ENCODE measurements at regions not wholly inside any gene's neighbourhood (a gene's known extent, or its start where the extent isn't known, plus 50 kb on each side); places are given as distances from the start of the nearest gene placed in this dataset.

DNA sequence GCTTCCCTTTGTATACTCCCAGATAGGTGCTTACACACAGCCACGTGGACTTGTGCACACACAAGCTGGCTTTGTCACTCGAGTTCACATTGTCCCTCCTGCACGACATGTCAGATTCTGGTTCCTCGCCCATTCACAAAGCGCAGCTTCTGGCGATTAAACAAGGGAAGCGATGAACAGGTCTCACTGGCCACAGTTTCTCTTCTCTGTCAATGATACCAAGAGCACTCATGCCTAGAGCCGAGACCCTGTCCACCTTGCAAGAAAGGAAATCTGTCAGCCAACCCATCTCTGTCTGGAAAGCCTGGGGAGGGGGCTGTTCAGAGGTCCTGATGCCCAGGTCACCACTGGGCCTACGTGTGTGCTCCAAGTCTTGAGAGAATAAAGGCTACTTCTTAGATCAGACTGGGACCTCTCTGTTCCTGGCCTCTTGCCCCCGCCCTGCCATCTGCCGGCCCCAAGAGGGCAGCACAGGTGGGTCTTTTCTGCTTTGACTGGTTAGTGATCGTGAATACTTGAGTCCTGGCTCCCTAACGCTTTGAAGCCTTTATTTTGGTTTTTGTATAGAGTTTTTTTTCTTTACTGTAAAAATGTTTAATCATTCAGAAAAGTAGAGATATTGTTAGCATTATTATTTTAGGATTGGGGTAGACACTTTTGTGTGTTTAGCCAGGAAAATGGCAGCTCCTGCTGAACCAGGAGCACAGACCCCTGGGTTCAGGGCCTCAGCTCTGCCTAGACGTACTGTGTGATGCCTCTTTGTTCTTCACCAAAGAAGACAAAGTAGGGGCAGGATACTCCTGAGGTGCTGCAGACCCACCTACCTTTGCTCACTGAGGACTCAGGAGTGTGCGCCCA is 104.7 kb downstream of the MRM1 start:
- Mint-ChIP-seq H3K36me3 (ENCODE audit: insufficient read depth) (no peaks in the 10 kb centered on the region), H3K4me1 (ENCODE audit: low read depth) (no peaks in the 10 kb centered on the region), H3K9me3 (no peaks in the 10 kb centered on the region), H3K27me3 (ENCODE audit: low read depth) (peaks cover 40% of the 10 kb centered on the region), H3K4me3 (no peak overlapping the region)
- peak; percentile 37 for DNase-seq
- ATAC-seq, result peak; percentile 70 to 81

DNA sequence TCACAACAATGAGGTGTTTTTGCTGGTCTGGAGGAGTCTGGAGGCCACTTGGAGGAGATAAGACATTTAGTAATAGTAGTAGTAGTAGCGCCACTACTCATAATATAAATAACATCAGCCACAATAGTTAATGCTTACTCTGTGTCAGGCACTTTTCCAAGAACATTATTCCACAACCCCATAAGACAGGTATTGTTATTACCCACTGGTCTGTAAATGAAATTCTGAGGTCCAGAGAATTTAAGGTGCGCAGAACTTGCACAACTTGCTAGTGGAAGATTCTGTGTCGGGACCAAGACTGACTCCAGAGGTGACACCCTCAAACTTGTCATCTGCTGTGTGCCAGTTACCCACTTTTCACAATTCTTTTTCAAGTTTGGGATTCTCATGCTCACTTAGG is 106.5 kb downstream of the MRM1 start:
- Mint-ChIP-seq H3K27me3 (ENCODE audit: low read depth) (peaks cover 25% of the 10 kb centered on the region), H3K4me3 (no peak overlapping the region), H3K36me3 (ENCODE audit: insufficient read depth) (no peaks in the 10 kb centered on the region), H3K9me3 (no peaks in the 10 kb centered on the region), H3K4me1 (ENCODE audit: low read depth) (no peaks in the 10 kb centered on the region)
- DNase-seq (no peak), ATAC-seq (no peak)

DNA sequence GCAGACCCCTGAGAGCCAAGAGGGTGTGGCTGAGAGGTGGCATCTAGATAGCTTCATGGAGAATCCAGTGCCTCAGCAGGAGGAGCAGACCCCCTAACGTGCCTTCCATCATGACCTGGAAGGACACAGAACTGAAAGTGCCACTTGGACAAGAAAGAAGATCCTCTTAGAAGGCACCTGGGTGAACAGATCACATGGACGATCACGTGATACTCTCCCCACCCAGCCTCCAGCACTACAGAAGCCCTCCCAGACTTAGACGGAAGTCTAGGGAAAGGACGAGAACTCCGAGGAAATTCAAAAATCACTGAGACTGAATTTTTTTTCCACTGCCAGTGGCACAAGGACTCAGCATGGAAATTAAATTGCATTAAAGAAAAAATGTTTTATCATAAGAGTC is 113.4 kb downstream of the MRM1 start:
- no peak overlapping the region for H3K4me3 Mint-ChIP-seq
- no peaks in the 10 kb centered on the region for H3K9me3 Mint-ChIP-seq
- H3K4me1 Mint-ChIP-seq (ENCODE audit: low read depth), result no peaks in the 10 kb centered on the region
- DNase-seq (no peak), ATAC-seq (no peak)
- no peaks in the 10 kb centered on the region for H3K27me3 Mint-ChIP-seq (ENCODE audit: low read depth)
- no peaks in the 10 kb centered on the region for H3K36me3 Mint-ChIP-seq (ENCODE audit: insufficient read depth)

DNA sequence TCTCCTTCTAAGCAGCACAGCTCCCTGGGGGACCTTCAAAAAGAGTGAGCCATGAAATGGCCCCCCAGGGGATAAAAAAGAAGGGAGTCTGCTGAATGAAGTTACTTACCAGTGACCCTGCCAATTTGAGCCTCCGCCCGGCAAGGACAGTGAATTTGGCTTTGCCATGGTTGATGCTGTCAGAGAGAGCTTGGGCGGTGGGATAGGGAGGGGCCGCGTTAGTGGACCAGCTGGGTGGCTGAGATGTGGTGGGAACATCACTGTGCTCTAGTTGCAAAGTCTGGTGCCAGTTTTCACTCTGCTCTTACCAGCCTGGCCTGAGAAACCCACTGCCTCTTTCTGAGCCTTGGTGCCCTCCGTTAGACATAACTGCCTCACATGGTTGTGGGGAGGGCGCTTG is 114.6 kb downstream of the MRM1 start:
- ATAC-seq (no peak), DNase-seq (no peak)
- no peaks in the 10 kb centered on the region for H3K36me3 Mint-ChIP-seq (ENCODE audit: insufficient read depth)
- peaks cover 2% of the 10 kb centered on the region for H3K4me1 Mint-ChIP-seq (ENCODE audit: low read depth)
- H3K27me3 Mint-ChIP-seq (ENCODE audit: low read depth), result no peaks in the 10 kb centered on the region
- H3K4me3 Mint-ChIP-seq, result no peak overlapping the region
- H3K9me3 Mint-ChIP-seq, result no peaks in the 10 kb centered on the region

DNA sequence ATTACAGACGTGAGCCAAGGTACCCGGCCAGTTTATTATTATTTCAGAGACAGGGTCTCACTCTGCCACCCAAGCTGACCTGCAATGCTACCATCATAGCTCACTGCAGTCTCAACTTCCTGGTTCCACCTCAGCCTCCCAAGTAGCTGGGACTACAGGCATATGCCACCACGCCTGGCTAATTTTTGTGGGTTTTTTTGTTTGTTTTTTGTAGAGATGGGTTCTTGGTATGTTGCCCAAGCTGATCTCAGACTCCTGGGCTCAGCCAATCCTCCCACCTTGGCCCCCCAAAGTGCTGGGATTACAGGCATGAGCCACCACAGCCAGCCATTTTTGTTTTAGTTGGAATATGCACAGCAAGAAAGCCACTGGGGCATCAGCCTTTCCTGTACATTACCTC is 115.7 kb downstream of the MRM1 start:
- H3K27me3 Mint-ChIP-seq (ENCODE audit: low read depth), result no peaks in the 10 kb centered on the region
- peaks cover 13% of the 10 kb centered on the region for H3K4me1 Mint-ChIP-seq (ENCODE audit: low read depth)
- H3K36me3 Mint-ChIP-seq (ENCODE audit: insufficient read depth), result no peaks in the 10 kb centered on the region
- no peak overlapping the region for H3K4me3 Mint-ChIP-seq
- no peaks in the 10 kb centered on the region for H3K9me3 Mint-ChIP-seq
- DNase-seq (no peak), ATAC-seq (no peak)

DNA sequence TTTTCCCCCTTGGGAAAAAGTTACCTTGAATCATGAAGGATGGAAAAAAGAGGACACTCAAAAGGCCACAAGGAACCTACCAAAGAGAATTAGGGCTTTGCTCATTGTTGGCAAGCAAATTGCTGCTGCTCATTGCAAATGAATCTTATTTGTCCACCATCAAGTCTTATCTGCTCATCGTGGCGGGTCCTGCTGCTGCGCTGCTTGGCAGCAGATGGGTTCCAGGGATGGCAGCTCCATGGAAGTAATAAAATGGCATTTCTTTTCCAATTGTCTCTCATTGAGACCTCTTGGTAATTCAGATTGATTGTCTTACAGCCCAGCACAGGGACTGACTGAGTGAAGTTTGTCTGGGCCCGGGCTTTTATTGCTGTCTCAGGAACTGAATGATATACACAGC is 118.7 kb downstream of the MRM1 start:
- Mint-ChIP-seq H3K36me3 (ENCODE audit: insufficient read depth) (no peaks in the 10 kb centered on the region), H3K4me1 (ENCODE audit: low read depth) (peaks cover 37% of the 10 kb centered on the region), H3K27me3 (ENCODE audit: low read depth) (no peaks in the 10 kb centered on the region), H3K9me3 (no peaks in the 10 kb centered on the region), H3K4me3 (no peak overlapping the region)
- ATAC-seq (no peak), DNase-seq (no peak)

DNA sequence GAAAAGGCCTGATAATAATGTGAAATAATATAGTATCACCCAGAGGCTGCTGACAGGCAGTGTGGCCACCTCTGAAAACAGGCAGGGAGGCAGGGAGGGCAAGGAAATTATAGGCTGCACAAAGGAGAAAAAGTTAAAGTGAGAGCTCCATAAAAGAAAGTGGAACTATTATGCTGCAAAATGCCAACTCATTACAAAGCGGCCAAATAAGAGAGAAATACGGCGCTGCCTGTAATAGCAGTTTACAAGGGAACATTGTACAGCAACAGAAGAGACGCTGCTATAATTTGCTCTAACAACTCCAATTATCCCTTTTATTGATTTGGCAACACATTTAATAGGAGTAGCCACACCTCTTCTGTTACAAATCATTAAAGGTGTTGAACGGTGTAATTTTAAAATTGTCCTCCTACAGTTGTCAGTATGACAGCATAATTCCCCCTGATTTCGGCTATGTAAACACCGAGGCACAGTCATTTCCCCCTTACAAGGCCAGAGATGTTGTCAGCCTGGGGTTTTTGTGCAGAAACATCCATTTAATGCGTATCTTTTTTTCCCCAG is 120.3 kb downstream of the MRM1 start:
- Mint-ChIP-seq H3K4me1 (ENCODE audit: low read depth) (peaks cover 50% of the 10 kb centered on the region), H3K36me3 (ENCODE audit: insufficient read depth) (no peaks in the 10 kb centered on the region), H3K4me3 (peak overlapping the region; percentile 81), H3K27me3 (ENCODE audit: low read depth) (no peaks in the 10 kb centered on the region), H3K9me3 (no peaks in the 10 kb centered on the region)
- peak; percentile 75 to 79 for ATAC-seq
- DNase-seq, result no peak

DNA sequence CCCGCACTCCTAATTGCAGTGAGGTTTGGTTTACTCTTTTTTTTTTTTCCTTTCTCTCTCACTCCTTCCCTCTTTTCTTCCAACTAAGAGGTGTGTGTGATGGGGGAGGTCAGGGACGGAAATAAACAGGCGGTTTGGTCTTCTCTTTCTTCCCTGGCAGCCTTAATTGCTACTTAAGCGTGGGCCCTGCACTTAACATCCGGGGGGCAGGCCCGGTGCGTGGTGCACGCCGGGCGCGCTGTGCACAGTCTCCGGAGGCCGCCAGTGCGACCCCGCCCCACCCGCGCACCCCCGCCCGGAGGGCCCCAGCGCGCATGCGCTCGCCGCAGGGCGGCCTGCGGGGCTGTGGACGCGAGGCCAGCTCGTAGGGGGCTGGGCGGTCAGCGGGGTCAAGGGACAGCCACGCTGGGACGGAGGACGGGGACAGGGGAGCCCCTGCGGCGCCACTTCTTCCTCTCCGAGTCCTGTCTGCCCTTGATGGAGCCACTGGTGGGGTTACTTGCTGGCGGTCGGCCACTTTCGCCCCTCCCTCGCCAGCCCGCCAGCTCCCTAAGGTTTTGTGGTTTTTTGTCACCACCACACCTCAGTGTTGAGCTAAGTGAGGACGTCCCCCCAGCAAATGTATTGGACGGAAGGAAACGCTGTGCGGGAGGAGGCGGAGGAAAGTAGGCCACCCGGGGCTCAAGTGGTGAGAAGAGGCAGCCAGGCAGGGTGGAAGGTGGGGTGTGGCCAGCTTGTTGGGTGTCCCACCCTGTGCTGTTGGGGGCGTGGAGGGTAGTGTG is 120.9 kb downstream of the MRM1 start:
- peak; percentile 70 for DNase-seq
- peaks cover 55% of the 10 kb centered on the region for H3K4me1 Mint-ChIP-seq (ENCODE audit: low read depth)
- H3K27me3 Mint-ChIP-seq (ENCODE audit: low read depth), result no peaks in the 10 kb centered on the region
- peak; percentile 93 to 96 for ATAC-seq
- H3K4me3 Mint-ChIP-seq, result peak overlapping the region; percentile 82
- no peaks in the 10 kb centered on the region for H3K9me3 Mint-ChIP-seq
- H3K36me3 Mint-ChIP-seq (ENCODE audit: insufficient read depth), result no peaks in the 10 kb centered on the region

DNA sequence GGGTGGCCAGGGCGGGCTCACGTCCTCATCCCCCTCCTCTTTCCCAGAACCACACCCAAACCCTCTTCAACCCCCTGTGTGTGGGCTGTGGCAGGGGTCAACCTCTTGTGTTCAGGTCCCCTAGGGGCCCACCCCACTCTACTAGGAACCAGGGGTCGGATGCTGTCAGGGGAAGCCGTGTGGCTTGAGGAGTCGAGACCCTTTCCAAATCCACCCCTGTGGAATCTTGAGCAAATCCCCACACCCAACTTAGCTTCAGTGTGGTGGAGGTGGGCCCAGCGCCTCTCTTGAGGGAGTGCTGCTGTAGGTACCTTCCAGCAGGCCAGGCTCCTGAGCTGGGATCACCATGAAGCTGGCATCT is 121.5 kb downstream of the MRM1 start:
- Mint-ChIP-seq H3K9me3 (no peaks in the 10 kb centered on the region), H3K36me3 (ENCODE audit: insufficient read depth) (no peaks in the 10 kb centered on the region), H3K27me3 (ENCODE audit: low read depth) (no peaks in the 10 kb centered on the region), H3K4me1 (ENCODE audit: low read depth) (peaks cover 61% of the 10 kb centered on the region), H3K4me3 (peak overlapping the region; percentile 82)
- no peak for DNase-seq
- ATAC-seq, result no peak

DNA sequence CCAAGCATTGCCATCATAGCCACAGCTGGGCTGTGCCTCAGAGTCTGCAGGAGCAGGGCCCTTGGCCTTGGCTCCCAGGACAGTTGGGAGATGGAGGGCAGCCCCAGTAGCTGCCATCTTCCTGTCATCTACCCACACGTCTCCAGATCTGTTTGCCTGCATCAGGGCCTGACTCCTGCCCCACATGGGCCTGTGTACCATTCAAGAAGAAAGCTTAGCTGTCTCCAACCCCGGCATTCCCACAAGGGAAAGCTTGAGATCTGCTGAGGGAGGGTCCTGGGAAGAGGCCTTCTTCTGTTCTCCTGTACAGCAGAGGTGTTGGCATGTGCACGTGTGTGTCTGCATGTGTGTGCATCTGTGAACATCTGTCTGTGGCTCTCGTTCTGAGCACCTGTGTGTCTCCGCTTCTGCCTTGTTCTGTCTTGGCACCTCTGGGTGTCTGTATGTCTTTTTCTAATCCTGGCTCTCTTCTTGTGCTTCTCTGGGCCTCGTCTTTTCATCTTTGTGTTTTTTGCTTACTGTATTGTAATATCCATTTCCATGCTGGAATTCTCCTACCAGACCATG is 122.2 kb downstream of the MRM1 start:
- DNase-seq (no peak), ATAC-seq (no peak)
- Mint-ChIP-seq H3K4me3 (peak overlapping the region; percentile 82), H3K36me3 (ENCODE audit: insufficient read depth) (no peaks in the 10 kb centered on the region), H3K9me3 (no peaks in the 10 kb centered on the region), H3K27me3 (ENCODE audit: low read depth) (peaks cover 2% of the 10 kb centered on the region), H3K4me1 (ENCODE audit: low read depth) (peaks cover 68% of the 10 kb centered on the region)

DNA sequence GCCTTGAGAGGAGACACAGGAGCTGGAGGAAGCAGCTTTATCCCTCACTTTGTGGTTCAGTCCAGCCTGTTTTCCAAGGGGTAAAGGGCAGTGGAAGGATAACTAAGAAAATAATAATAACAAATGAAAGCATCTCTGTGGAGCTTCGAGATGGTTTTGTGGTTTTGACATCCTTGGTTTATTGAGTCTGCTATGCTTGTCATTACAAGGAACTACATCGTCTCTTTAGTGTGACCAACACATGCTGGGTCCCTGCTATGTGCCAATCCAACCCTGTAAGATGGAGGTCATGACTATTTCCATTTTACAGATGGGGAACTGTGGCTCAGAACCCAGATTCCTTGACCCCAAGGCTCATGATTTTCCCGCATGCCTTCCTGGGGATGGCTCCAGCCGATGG is 124.8 kb downstream of the MRM1 start:
- peaks cover 7% of the 10 kb centered on the region for H3K27me3 Mint-ChIP-seq (ENCODE audit: low read depth)
- ATAC-seq, result no peak
- no peak overlapping the region for H3K4me3 Mint-ChIP-seq
- H3K36me3 Mint-ChIP-seq (ENCODE audit: insufficient read depth), result no peaks in the 10 kb centered on the region
- DNase-seq, result no peak
- no peaks in the 10 kb centered on the region for H3K9me3 Mint-ChIP-seq
- peaks cover 68% of the 10 kb centered on the region for H3K4me1 Mint-ChIP-seq (ENCODE audit: low read depth)

DNA sequence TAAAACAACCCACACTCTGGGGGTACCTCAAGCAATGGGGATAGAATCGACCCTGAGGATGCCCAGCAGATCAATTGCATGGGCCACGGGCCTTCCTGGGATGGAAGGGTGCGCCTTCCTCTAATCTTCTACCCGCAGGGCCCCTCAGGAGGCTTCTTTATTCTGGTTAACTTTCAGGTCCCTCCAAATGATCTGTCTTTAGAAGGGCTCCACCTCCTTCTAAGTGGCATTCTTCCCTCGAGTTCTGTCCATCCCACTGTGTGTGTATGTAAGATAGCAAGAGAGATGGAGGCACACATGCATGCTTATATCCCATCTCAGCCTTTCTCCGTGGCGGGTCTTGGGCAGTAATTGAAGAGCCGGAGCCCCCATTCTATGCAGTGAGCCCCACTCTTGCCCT is 125.7 kb downstream of the MRM1 start:
- Mint-ChIP-seq H3K4me1 (ENCODE audit: low read depth) (peaks cover 59% of the 10 kb centered on the region), H3K36me3 (ENCODE audit: insufficient read depth) (no peaks in the 10 kb centered on the region), H3K27me3 (ENCODE audit: low read depth) (peaks cover 7% of the 10 kb centered on the region), H3K9me3 (no peaks in the 10 kb centered on the region), H3K4me3 (peak overlapping the region; percentile 19)
- no peak for DNase-seq
- no peak for ATAC-seq

DNA sequence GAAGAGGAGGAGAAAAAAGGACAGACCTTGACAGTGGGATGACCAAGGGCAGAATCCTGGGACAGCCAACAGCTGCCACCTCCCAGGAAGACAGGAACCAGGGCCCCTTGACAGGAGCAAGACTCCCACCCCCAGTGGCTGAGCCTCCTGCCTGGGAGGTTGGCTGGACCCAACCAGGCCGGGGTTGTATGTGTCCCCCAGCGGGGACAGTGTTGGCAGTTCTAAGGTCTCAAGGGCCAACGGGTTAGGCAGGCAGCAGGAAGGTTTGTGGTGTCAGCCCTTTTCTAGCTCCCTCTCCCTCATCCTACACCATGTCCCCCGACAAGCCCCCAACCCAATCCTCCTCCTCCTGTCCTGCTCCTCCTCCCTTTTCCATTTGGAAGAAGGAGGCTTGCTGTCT is 126.2 kb downstream of the MRM1 start:
- ATAC-seq (no peak), DNase-seq (no peak)
- H3K4me1 Mint-ChIP-seq (ENCODE audit: low read depth), result peaks cover 56% of the 10 kb centered on the region
- H3K36me3 Mint-ChIP-seq (ENCODE audit: insufficient read depth), result no peaks in the 10 kb centered on the region
- H3K9me3 Mint-ChIP-seq, result no peaks in the 10 kb centered on the region
- peak overlapping the region; percentile 45 for H3K4me3 Mint-ChIP-seq
- H3K27me3 Mint-ChIP-seq (ENCODE audit: low read depth), result peaks cover 12% of the 10 kb centered on the region

Data from activated T-cell treated with anti-CD3 and anti-CD28 coated beads, Interleukin-2, amount 50 U/mL, for 4 hours (primary cell).